ENCODE measurements at regions not wholly inside any gene's neighbourhood (a gene's known extent, or its start where the extent isn't known, plus 50 kb on each side); places are given as distances from the start of the nearest gene placed in this dataset.
A peak's percentile ranks its signal among the peaks of the same experiment; 100 is the strongest.
"Not testable (repeated sequence)": the region's sequence is repeated elsewhere in the genome, so short reads cannot be mapped to it uniquely, and the experiment has no call there.

- intact Hi-C loops (cut with DNase I) = no loop called here
- ATAC-seq (no peak), DNase-seq (ENCODE audit: missing footprints) (no peak)
Measured at GRCh38 chr2:181786371-181787228, 104.9 kb upstream of the ITPRID2 start.

- intact Hi-C loops (cut with DNase I) = no loop called here
- DNase-seq (ENCODE audit: missing footprints) (no peak), ATAC-seq (no peak)
Measured at GRCh38 chr2:181787310-181788048, 104.1 kb upstream of the ITPRID2 start.

DNA sequence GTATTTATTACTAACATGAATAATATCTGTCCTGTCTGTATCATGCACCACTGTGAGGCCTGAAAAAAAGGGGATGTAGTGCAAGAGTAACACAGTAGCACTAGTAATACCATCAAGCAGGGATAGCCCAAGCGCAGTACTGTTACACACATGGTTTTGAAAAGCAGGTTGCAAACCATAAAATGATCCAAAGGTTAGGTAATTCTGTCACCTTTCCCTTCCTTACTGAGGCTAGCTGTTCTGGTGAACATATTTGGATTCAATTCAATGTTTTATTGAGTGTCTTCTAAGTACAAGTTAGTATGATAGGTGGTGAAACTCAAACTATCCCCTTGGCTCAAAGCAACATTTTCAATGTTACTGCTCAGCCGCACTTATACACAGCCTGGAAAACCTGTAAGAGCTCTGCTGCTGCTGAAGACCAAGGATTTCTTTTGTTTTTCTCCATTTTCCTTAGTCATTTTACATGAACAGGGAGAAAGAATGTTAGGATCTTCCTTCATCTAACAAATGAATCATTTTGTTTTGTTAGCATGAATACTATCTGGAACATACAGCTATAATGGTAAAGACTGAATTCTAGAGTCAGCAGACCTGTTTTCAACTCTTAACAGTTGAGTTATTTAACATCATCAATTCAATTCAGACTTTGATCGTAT lies 102.5 kb upstream of the ITPRID2 start:
- intact Hi-C loops (cut with DNase I) = no loop called here
- no peak for ATAC-seq

GRCh38 chr2:181789827-181790448 lies 101.6 kb upstream of the ITPRID2 start:
- intact Hi-C loops (cut with DNase I) = no loop called here
- DNase-seq (ENCODE audit: missing footprints) = no peak
- ATAC-seq = no peak

More for the DNA sequence above, 102.5 kb upstream of the ITPRID2 start:
- DNase-seq (ENCODE audit: missing footprints) = no peak

DNA sequence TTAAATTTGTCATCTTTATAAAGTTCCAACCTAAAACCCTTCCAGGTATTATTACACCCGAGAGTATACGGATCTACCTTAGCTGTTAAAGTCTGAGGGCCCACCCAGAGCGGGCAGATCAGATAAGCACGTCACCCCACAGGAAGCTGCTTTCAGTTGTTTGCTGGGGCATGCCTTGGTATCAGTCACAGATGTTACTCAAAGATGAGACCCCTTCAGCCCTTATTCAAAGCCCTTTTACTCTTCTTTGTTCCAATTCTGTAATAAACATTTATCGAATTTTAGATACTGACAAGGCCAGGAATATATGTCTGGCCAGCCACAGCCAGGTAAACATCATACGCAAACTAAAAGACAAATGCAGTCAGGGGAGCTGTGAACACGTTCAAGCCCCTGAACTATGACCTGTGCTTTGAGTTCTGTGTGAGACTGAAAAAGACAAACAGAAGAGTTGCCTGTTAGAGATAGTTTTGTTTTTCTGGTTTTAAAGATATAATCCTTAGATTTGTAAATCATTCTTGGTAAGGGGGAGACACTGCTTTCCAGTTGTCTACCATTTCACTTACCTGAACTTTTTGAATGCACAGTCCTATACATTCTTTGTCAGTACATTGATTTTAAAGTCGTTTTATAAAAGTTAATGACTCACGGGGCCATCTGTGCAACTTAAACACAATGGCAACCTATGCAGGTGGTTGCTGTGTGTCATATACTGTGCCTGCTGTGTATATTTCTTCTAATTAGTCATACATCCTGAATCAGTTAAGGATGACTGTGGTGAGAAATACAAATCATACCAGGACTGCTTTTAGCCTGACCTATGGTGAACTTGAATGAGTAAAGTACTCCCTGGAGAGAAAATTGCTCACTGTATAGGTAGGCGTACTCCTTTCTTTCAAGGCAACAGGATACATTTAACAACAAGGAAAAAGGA lies 100.5 kb upstream of the ITPRID2 start:
- DNase-seq (ENCODE audit: missing footprints) = no peak
- intact Hi-C loops (cut with DNase I) = no loop called here
- no peak for ATAC-seq

DNA sequence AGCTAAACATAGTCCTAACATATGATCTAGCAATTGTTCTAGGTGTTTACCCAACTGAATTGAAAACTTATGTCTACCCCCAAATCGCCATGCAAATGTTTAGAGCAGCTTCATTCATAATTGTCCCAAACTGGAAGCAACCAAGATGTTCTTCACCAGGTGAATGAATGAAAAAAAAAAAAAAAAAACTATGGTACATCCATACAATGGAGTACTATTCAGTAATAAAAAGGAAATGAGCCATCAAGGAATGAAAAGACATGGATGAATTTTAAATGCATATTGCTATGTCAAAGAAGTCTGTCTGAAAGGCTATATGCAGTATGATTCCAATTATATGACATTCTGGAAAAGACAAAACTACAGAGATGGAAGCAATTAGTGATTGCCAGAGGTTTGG lies 98.6 kb upstream of the ITPRID2 start:
- no peak for DNase-seq (ENCODE audit: missing footprints)
- intact Hi-C loops (cut with DNase I) = no loop called here
- ATAC-seq = no peak

DNA sequence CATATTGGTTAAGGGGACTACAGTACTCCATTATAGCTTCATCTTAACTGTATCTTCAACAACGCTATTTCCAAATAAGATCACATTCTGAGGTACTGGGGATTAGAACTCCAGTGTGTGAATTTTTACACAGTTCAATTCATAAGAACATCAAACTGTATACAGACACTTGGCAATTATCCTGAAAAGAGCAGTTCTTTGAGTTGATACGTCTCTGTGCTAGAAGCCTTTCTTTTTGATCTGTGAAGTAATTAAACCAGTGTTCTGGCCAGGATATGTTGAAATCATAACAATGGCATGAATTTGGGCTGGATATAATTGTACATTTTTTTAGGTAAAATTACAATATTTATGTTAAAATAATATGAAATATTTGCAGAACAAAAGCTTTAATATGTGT lies 93.5 kb upstream of the ITPRID2 start:
- ATAC-seq (no peak), DNase-seq (ENCODE audit: missing footprints) (no peak)
- intact Hi-C loops (cut with DNase I) = no loop called here

DNA sequence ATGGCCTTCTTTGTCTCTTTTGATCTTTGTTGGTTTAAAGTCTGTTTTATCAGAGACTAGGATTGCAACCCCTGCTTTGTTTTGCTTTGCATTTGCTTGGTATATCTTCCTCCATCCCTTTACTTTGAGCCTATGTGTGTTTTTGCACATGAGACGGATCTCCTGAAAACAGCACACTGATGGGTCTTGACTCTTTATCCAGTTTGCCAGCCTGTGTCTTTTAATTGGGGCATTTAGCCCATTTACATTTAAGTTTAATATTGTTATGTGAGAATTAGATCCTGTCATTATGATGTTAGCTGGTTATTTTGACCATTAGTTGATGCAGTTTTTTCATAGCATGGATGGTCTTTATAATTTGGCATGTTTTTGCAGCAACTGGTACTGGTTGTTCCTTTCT lies 89.2 kb upstream of the ITPRID2 start:
- DNase-seq (ENCODE audit: missing footprints); intact Hi-C loops (cut with DNase I); ATAC-seq: not testable (repeated sequence)

- ATAC-seq; intact Hi-C loops (cut with DNase I); DNase-seq (ENCODE audit: missing footprints): not testable (repeated sequence)
Measured at GRCh38 chr2:181803903-181804799, 87.4 kb upstream of the ITPRID2 start.

GRCh38 chr2:181805228-181806038 lies 86.1 kb upstream of the ITPRID2 start:
- no peak for DNase-seq (ENCODE audit: missing footprints)
- ATAC-seq = no peak
- intact Hi-C loops (cut with DNase I) = no loop called here

DNA sequence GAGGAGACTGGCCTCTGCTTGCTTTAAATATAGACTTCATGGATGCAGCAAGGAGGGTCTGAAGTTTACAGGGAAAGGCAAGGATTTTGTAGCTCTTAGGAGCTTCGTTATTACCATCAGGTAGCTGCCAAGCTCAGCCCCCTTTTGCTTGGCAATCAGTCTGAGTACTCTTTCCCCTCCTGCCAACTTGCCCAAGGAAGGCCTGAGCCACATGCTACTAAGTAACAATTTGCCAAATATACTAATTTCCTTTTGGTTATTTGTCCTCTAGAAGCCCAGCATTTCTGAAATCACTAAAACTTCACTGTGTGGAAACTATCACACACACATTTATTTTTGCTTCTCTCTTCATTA lies 85.5 kb upstream of the ITPRID2 start:
- DNase-seq (ENCODE audit: missing footprints) = no peak
- intact Hi-C loops (cut with DNase I) = no loop called here
- ATAC-seq = no peak

- intact Hi-C loops (cut with DNase I) = no loop called here
- DNase-seq (ENCODE audit: missing footprints) = no peak
- ATAC-seq = no peak
Measured at GRCh38 chr2:181807526-181807925, 84.0 kb upstream of the ITPRID2 start.

DNA sequence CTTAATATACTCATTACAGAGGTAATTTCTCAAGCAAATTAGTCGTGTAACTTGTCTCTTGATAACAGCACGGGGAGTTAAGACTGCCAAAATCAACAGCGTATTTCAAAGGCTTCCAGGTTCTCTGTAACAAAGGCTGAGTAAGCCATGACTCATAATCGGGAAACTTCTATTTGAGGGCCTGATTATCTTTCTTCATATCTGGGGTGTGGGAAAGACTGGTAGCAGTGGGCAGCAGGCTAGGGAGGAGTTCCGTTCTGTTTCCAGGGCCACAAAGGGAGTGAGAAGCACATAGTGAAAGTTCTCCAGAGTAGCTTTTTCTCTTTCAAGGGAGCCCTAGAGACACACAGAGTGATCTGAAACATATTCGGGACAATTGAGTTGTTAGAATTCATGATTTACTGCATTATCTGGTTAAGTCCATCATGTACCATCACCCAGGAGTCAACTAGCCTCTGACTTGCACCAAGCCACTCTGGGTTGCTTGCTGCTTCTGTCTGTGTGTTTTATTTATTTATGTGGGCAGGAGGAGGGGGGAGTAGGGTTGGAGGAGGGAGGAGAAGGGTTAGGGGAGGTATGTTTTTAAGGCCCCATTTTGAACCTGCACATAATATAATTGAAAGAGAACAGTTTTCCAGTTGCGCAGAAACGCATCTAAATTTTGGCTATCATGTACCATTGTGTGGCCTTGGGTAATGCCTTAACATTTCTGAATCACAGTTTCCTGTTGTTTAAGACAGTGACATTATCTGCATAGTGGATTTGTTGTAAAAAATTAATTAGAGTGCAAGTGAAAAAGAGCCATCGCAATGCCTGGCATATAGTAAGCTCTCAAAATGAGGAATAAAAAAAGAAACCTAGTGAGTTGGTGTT lies 80.5 kb upstream of the ITPRID2 start:
- DNase-seq (ENCODE audit: missing footprints) = no peak
- peak; percentile 20 for ATAC-seq
- intact Hi-C loops (cut with DNase I) = loop anchor here (5.0 kb wide), 1 partner anchor 81 kb away; the partner anchor contains the start of gene ITPRID2

GRCh38 chr2:181812106-181812743 lies 79.3 kb upstream of the ITPRID2 start:
- intact Hi-C loops (cut with DNase I) = loop anchor here (5.0 kb wide), 1 partner anchor 80 kb away; the partner anchor contains the start of gene ITPRID2
- ATAC-seq = no peak
- no peak for DNase-seq (ENCODE audit: missing footprints)

DNA sequence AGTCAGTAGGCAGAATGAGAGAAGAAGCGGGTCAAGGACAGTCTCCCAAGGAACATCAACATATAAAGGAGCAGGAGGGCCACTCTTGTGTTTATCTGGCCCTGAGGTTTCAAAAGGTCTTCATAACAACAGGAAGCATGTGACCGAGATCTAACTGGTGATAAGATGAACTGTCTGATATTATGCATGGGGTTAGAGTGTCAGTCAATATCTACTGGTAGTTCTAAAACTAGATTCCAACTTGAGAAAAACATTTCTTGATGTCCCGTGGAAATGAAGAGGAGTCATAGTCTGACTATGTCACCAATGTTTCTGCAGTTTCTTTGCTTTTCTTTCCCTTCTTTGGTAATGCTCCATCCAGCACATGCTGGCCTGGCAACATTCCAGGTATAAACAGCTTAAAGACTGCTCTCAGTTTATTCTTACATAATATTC lies 77.5 kb upstream of the ITPRID2 start:
- no peak for DNase-seq (ENCODE audit: missing footprints)
- intact Hi-C loops (cut with DNase I) = loop anchor here (5.0 kb wide), 1 partner anchor 78 kb away; the partner anchor contains the start of gene ITPRID2
- ATAC-seq = no peak

Data from Right ventricle myocardium inferior (tissue), 1 donor.